GM21390 (cell line): ENCODE measurements at regions not wholly inside any gene's neighbourhood (a gene's known extent, or its start where the extent isn't known, plus 50 kb on each side); places are given as distances from the start of the nearest gene placed in this dataset.
"Not testable (repeated sequence)": the region's sequence is repeated elsewhere in the genome, so short reads cannot be mapped to it uniquely, and the experiment has no call there.

Experiments used
- ATAC-seq: cut with Tn5 transposase; IDR thresholded peaks from one replicate; pipeline ENCODE4 v1.9.1; 2021; ENCODE audit not compliant: unreplicated experiment

GRCh38 chr1:65020774-65021173, 54.4 kb upstream of the JAK1 start:
- ATAC-seq: no peak

GRCh38 chr1:65021795-65022194, 55.4 kb upstream of the JAK1 start:
- no peak for ATAC-seq

- no peak for ATAC-seq
Measured at GRCh38 chr1:65022216-65022615, 55.9 kb upstream of the JAK1 start.

GRCh38 chr1:65025794-65026193, 59.4 kb upstream of the JAK1 start:
- no peak for ATAC-seq

- ATAC-seq: no peak
Measured at GRCh38 chr1:65026235-65026634, 59.9 kb upstream of the JAK1 start.

GRCh38 chr1:65027666-65028358, 61.5 kb upstream of the JAK1 start:
- no peak for ATAC-seq

GRCh38 chr1:65029434-65029833, 63.1 kb upstream of the JAK1 start:
- ATAC-seq: not testable (repeated sequence)

GRCh38 chr1:65034879-65035278, 68.5 kb upstream of the JAK1 start:
- not testable (repeated sequence) for ATAC-seq

GRCh38 chr1:65036570-65037051, 70.3 kb upstream of the JAK1 start:
- ATAC-seq: no peak

- no peak for ATAC-seq
Measured at GRCh38 chr1:65039066-65039465, 72.7 kb upstream of the JAK1 start.

GRCh38 chr1:65039508-65039907, 73.2 kb upstream of the JAK1 start:
- ATAC-seq: no peak

GRCh38 chr1:65042467-65042866, 76.1 kb upstream of the JAK1 start:
- no peak for ATAC-seq

GRCh38 chr1:65044411-65044810, 78.1 kb upstream of the JAK1 start:
- ATAC-seq: no peak

- no peak for ATAC-seq
Measured at GRCh38 chr1:65045022-65045817, 78.9 kb upstream of the JAK1 start.

GRCh38 chr1:65048335-65048734, 82.0 kb upstream of the JAK1 start:
- ATAC-seq: no peak

GRCh38 chr1:65049941-65050713, 83.8 kb upstream of the JAK1 start:
- ATAC-seq: no peak

- ATAC-seq: no peak
Measured at GRCh38 chr1:65050735-65051134, 84.4 kb upstream of the JAK1 start.

- ATAC-seq: no peak
Measured at GRCh38 chr1:65054481-65054880, 88.1 kb upstream of the JAK1 start.

GRCh38 chr1:65055747-65056146, 89.4 kb upstream of the JAK1 start:
- ATAC-seq: no peak

- ATAC-seq: no peak
Measured at GRCh38 chr1:65056234-65056633, 89.9 kb upstream of the JAK1 start.

- ATAC-seq: no peak
Measured at GRCh38 chr1:65056866-65057265, 90.5 kb upstream of the JAK1 start.
